DMS79 treated with DMSO at 0.1 percent for 48 hours (cell line): ENCODE measurements at regions not wholly inside any gene's neighbourhood (a gene's known extent, or its start where the extent isn't known, plus 50 kb on each side); places are given as distances from the start of the nearest gene placed in this dataset.
"Not testable (repeated sequence)": the region's sequence is repeated elsewhere in the genome, so short reads cannot be mapped to it uniquely, and the experiment has no call there.

Source experiments
- DNase-seq: peaks from one replicate; lab custom pipeline; 2025; lab: John Stamatoyannopoulos, UW

GRCh38 chr7:46291601-46292150 lies 370.6 kb upstream of the IGFBP3 start:
- no peak for DNase-seq

GRCh38 chr7:46291050-46291438 lies 370.0 kb upstream of the IGFBP3 start:
- DNase-seq, result no peak

- no peak for DNase-seq
Measured at GRCh38 chr7:46290374-46291049, 369.4 kb upstream of the IGFBP3 start.

- DNase-seq, result no peak
Measured at GRCh38 chr7:46288861-46289260, 367.8 kb upstream of the IGFBP3 start.

GRCh38 chr7:46288010-46288409 lies 366.9 kb upstream of the IGFBP3 start:
- DNase-seq, result no peak

GRCh38 chr7:46286957-46287356 lies 365.9 kb upstream of the IGFBP3 start:
- DNase-seq, result no peak

- DNase-seq, result no peak
Measured at GRCh38 chr7:46286356-46286755, 365.3 kb upstream of the IGFBP3 start.

- DNase-seq, result no peak
Measured at GRCh38 chr7:46285878-46286277, 364.8 kb upstream of the IGFBP3 start.

GRCh38 chr7:46283852-46284251 lies 362.8 kb upstream of the IGFBP3 start:
- no peak for DNase-seq

- DNase-seq, result no peak
Measured at GRCh38 chr7:46282155-46282554, 361.1 kb upstream of the IGFBP3 start.

GRCh38 chr7:46281071-46281470 lies 360.0 kb upstream of the IGFBP3 start:
- DNase-seq, result no peak

GRCh38 chr7:46279290-46279689 lies 358.2 kb upstream of the IGFBP3 start:
- no peak for DNase-seq

- DNase-seq, result no peak
Measured at GRCh38 chr7:46264646-46265045, 343.6 kb upstream of the IGFBP3 start.

- not testable (repeated sequence) for DNase-seq
Measured at GRCh38 chr7:46261638-46262037, 340.6 kb upstream of the IGFBP3 start.

- DNase-seq, result no peak
Measured at GRCh38 chr7:46259947-46260346, 338.9 kb upstream of the IGFBP3 start.

- DNase-seq, result no peak
Measured at GRCh38 chr7:46257761-46258448, 336.8 kb upstream of the IGFBP3 start.

- DNase-seq, result no peak
Measured at GRCh38 chr7:46256870-46257661, 336.0 kb upstream of the IGFBP3 start.

- no peak for DNase-seq
Measured at GRCh38 chr7:46253520-46253919, 332.4 kb upstream of the IGFBP3 start.

- DNase-seq, result no peak
Measured at GRCh38 chr7:46247664-46248063, 326.6 kb upstream of the IGFBP3 start.

GRCh38 chr7:46245586-46246111 lies 324.6 kb upstream of the IGFBP3 start:
- no peak for DNase-seq

GRCh38 chr7:46244757-46245156 lies 323.7 kb upstream of the IGFBP3 start:
- DNase-seq, result no peak

- DNase-seq, result no peak
Measured at GRCh38 chr7:46243406-46243805, 322.3 kb upstream of the IGFBP3 start.
